ENCODE measurements at regions not wholly inside any gene's neighbourhood (a gene's known extent, or its start where the extent isn't known, plus 50 kb on each side); places are given as distances from the start of the nearest gene placed in this dataset.

DNA sequence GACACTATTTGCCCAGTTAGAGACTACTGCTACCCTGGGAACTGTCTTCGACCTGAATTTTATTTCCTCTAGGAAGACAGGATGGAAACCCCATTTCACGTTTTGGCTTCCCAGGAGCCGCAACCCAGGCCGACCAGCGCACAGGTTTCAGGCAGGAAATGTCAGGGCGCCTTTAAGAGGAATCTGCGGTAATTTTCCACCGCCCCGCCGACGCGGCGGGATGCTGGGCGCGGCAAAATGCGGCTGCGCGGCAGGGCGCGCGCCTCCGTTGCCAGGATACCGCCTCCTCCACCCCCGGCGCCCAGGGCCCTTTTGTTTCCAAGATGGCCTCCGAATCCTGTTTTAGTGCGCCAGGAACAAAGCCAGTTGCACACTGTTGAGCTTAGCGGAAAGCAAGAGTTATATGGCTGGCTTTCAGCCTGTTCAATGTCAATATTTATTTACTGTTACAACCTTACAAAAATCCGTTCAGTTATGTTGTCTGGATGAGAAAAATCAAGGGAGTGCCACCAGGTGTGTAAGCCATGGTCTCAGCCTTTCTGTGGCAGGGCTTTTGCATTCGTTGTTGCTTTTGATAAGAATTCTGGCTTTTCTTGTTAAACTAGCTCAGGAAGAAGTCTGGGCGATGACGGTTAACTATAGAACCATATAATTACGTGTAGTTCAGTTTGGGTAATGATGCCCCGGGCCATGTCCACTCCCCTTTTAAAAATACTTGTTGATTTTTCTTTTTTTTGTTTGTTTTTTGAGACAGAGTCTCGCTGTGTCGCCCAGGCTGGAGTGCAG lies 79.7 kb upstream of the CHD2 start:
- dilution Hi-C loops (cut with MboI; ENCODE audit: extremely low pct_ligation_motif_present, low sequenced_read_pairs): loop anchor here (25.0 kb wide), 1 partner anchor 92 kb away; the partner anchor contains the start of gene CHD2
- peak overlapping the region; percentile 83 for H3K9ac ChIP-seq (replicated peaks; ENCODE audit: extremely low read depth, insufficient read depth, low read length)
- peak overlapping the region; percentile 100 for H2AFZ ChIP-seq (ENCODE audit: low read depth, low read length)
- H3K9me3 ChIP-seq (replicated peaks; ENCODE audit: control insufficient read depth, insufficient read depth, low read length): no peaks in the 10 kb centered on the region
- peaks cover 0 to 2% of the 10 kb centered on the region in 2 experiments for H3K27me3 ChIP-seq (ENCODE audit: control insufficient read depth in 2 of 2, insufficient read depth in 2 of 2, low read length in 2 of 2)
- TSS peak; percentile 97 for BruUV-seq (replicated peaks)
- CTCF ChIA-PET: interaction anchor here (0.8 to 2.0 kb wide), 5 partner anchors 9 to 97 kb away, joined by 3 to 7 read pairs (median 4); partner anchors contain the start of gene CHD2
- H3K36me3 ChIP-seq (ENCODE audit: control insufficient read depth in 2 of 2, extremely low read depth in 1 of 2, insufficient read depth in 2 of 2, low read length in 2 of 2): no peaks in the 10 kb centered on the region
- intact Hi-C loops (cut with micrococcal nuclease): loop anchor here (1.0 kb wide), 4 partner anchors 11 to 84 kb away; no protein-coding TSS in a partner anchor
- H3K9me1 ChIP-seq (replicated peaks; ENCODE audit: control insufficient read depth, extremely low read depth, insufficient read depth, low read length): no peaks in the 10 kb centered on the region
- no peaks in the 10 kb centered on the region for H4K20me1 ChIP-seq (replicated peaks; ENCODE audit: control insufficient read depth, extremely low read depth, insufficient read depth, low read length)
- TF ChIP-seq EZH2 (IDR thresholded peaks at IDR 0.05; ENCODE audit: borderline replicate concordance, low read depth, low read length, severe bottlenecking): no peak
- peak; percentile 79 for TF ChIP-seq POLR2A (IDR thresholded peaks at IDR 0.05; ENCODE audit: low read depth, low read length)
- peak; percentile 65 for TF ChIP-seq POLR2AphosphoS5 (IDR thresholded peaks at IDR 0.05; ENCODE audit: insufficient read depth, low read depth, low read length)
- TF ChIP-seq MYC (IDR thresholded peaks at IDR 0.05; ENCODE audit: low read depth, low read length): no peak
- POLR2A ChIA-PET: no interaction called here
- FAIRE-seq: peak; percentile 93
- H3K27ac ChIP-seq (ENCODE audit: insufficient read depth, low read depth, low read length): peak overlapping the region; percentile 64
- H3K4me2 ChIP-seq (ENCODE audit: insufficient read depth, low read length): peak overlapping the region; percentile 88
- peaks cover 9% of the 10 kb centered on the region for H3K4me1 ChIP-seq (ENCODE audit: control insufficient read depth, extremely low read depth, insufficient read depth, low read length)
- peak overlapping the region; percentile 15 to 62 (median 19) for H3K4me3 ChIP-seq (replicated peaks in 1 of 3; ENCODE audit: insufficient read depth in 1 of 3, low read depth in 1 of 3, low read length in 3 of 3)
- H3K79me2 ChIP-seq (ENCODE audit: control insufficient read depth, insufficient read depth, low read length): no peaks in the 10 kb centered on the region
- peak; percentile 94 for DNase-seq (ENCODE audit: low read depth, low spot score)

DNA sequence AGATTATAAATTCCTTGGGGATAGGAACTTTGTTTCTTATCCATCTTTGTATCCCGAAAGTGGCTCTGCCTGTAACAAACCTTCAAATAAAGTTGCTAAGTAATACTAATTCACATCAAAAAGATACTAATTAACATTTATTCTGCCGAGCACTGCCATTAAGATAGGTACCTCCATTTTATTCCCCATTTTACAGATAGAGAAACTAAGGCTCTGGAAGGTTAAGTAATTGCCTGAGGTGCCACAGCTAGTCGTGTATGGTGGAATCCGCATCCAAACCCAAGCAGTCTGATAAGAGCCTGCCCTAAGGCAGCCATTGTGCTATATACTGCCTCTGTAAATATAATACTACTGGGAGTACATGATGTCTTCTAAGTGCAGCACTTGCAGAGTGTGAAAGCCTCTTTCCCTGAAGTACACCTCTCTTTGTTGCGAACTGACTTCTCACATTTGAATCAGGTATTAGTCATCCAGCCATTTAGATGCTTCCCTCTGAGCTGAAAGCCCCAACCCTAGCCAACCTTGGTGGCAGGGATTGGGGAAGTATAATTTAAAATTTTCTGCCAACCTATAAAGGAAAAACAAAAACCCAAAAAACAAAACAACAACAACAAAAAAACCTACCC lies 78.5 kb upstream of the CHD2 start:
- no peak overlapping the region for H3K27ac ChIP-seq (ENCODE audit: insufficient read depth, low read depth, low read length)

More for the DNA sequence above, 78.5 kb upstream of the CHD2 start:
- POLR2A ChIA-PET: interaction anchor here (1.2 kb wide), 1 partner anchor 10 kb away, joined by 6 read pairs; no protein-coding TSS in a partner anchor
- dilution Hi-C loops (cut with MboI; ENCODE audit: extremely low pct_ligation_motif_present, low sequenced_read_pairs) (loop anchor here (25.0 kb wide), 1 partner anchor 91 kb away; the partner anchor contains the start of gene CHD2), intact Hi-C loops (cut with micrococcal nuclease) (no loop called here)
- Histone ChIP-seq H3K9me1 (replicated peaks; ENCODE audit: control insufficient read depth, extremely low read depth, insufficient read depth, low read length) (no peaks in the 10 kb centered on the region), H3K79me2 (ENCODE audit: control insufficient read depth, insufficient read depth, low read length) (no peaks in the 10 kb centered on the region), H3K9me3 (replicated peaks; ENCODE audit: control insufficient read depth, insufficient read depth, low read length) (no peaks in the 10 kb centered on the region), H3K4me3 (replicated peaks in 1 of 3; ENCODE audit: insufficient read depth in 1 of 3, low read depth in 1 of 3, low read length in 3 of 3) (no peak overlapping the region), H3K4me2 (ENCODE audit: insufficient read depth, low read length) (no peak overlapping the region), H2AFZ (ENCODE audit: low read depth, low read length) (no peak overlapping the region), H3K9ac (replicated peaks; ENCODE audit: extremely low read depth, insufficient read depth, low read length) (no peak overlapping the region), H3K27me3 (ENCODE audit: control insufficient read depth in 2 of 2, insufficient read depth in 2 of 2, low read length in 2 of 2) (peaks cover 2 to 3% of the 10 kb centered on the region in 2 experiments), H3K4me1 (ENCODE audit: control insufficient read depth, extremely low read depth, insufficient read depth, low read length) (peaks cover 9% of the 10 kb centered on the region), H3K36me3 (ENCODE audit: control insufficient read depth in 2 of 2, extremely low read depth in 1 of 2, insufficient read depth in 2 of 2, low read length in 2 of 2) (no peaks in the 10 kb centered on the region), H4K20me1 (replicated peaks; ENCODE audit: control insufficient read depth, extremely low read depth, insufficient read depth, low read length) (no peaks in the 10 kb centered on the region)
- CTCF ChIA-PET: interaction anchor here (1.4 kb wide), 2 partner anchors 26 to 78 kb away, joined by 3 to 5 read pairs; partner anchors contain the start of gene CHD2
- TF ChIP-seq, protein P1, sequence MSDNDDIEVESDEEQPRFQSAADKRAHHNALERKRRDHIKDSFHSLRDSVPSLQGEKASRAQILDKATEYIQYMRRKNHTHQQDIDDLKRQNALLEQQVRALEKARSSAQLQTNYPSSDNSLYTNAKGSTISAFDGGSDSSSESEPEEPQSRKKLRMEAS (IDR thresholded peaks at IDR 0.05; ENCODE audit: insufficient read depth, insufficient read length): no peak
- TF ChIP-seq JUN (IDR thresholded peaks at IDR 0.05; ENCODE audit: borderline replicate concordance, insufficient read depth, insufficient read length, low read depth) (no peak), EZH2 (IDR thresholded peaks at IDR 0.05; ENCODE audit: borderline replicate concordance, low read depth, low read length, severe bottlenecking) (no peak), GATA2 (IDR thresholded peaks at IDR 0.05; ENCODE audit: insufficient read depth, insufficient read length, low read depth, low read length) (no peak), POLR2A (IDR thresholded peaks at IDR 0.05; ENCODE audit: low read depth, low read length) (no peak), POLR2AphosphoS5 (IDR thresholded peaks at IDR 0.05; ENCODE audit: insufficient read depth, low read depth, low read length) (no peak)
- TF ChIP-seq, protein P2, sequence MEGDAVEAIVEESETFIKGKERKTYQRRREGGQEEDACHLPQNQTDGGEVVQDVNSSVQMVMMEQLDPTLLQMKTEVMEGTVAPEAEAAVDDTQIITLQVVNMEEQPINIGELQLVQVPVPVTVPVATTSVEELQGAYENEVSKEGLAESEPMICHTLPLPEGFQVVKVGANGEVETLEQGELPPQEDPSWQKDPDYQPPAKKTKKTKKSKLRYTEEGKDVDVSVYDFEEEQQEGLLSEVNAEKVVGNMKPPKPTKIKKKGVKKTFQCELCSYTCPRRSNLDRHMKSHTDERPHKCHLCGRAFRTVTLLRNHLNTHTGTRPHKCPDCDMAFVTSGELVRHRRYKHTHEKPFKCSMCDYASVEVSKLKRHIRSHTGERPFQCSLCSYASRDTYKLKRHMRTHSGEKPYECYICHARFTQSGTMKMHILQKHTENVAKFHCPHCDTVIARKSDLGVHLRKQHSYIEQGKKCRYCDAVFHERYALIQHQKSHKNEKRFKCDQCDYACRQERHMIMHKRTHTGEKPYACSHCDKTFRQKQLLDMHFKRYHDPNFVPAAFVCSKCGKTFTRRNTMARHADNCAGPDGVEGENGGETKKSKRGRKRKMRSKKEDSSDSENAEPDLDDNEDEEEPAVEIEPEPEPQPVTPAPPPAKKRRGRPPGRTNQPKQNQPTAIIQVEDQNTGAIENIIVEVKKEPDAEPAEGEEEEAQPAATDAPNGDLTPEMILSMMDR (IDR thresholded peaks at IDR 0.05; ENCODE audit: extremely low read depth in 1 of 2, insufficient read depth in 1 of 2, low read depth in 1 of 2, low read length in 2 of 2): no peak
- no TSS peak for BruUV-seq (replicated peaks)
- FAIRE-seq (no peak), DNase-seq (ENCODE audit: low read depth, low spot score) (no peak)
